ENCODE measurements at regions not wholly inside any gene's neighbourhood (a gene's known extent, or its start where the extent isn't known, plus 50 kb on each side); places are given as distances from the start of the nearest gene placed in this dataset.
"Not testable (repeated sequence)": the region's sequence is repeated elsewhere in the genome, so short reads cannot be mapped to it uniquely, and the experiment has no call there.

- no peak for DNase-seq (ENCODE audit: low spot score)
These were observed 163.5 kb upstream of the MXRA5 start for GRCh38 chrX:3509934-3510333.

- DNase-seq (ENCODE audit: low spot score): no peak
These were observed 158.5 kb upstream of the MXRA5 start for GRCh38 chrX:3504916-3505315.

GRCh38 chrX:3501833-3502535 lies 155.5 kb upstream of the MXRA5 start:
- no peak for DNase-seq (ENCODE audit: low spot score)

- not testable (repeated sequence) for DNase-seq (ENCODE audit: low spot score)
These were observed 149.7 kb upstream of the MXRA5 start for GRCh38 chrX:3495836-3496769.

DNA sequence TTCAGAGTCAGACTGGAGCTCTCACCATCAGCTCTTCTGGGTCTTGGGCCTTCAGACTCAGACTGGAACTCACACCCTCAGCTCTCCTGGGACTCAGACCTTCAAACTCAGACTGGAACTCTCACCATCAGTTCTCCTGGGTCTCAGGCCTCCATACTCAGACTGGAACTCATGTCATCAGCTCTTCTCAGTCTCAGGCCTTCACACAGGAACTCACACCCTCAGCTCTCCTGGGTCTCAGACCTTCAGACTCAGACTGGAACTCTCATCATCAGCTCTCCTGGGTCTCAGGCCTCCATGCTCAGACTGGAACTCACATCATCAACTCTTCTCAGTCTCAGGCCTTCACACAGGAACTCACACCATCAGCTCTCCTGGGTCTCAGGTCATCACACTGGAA lies 147.2 kb upstream of the MXRA5 start:
- DNase-seq (ENCODE audit: low spot score): no peak

DNA sequence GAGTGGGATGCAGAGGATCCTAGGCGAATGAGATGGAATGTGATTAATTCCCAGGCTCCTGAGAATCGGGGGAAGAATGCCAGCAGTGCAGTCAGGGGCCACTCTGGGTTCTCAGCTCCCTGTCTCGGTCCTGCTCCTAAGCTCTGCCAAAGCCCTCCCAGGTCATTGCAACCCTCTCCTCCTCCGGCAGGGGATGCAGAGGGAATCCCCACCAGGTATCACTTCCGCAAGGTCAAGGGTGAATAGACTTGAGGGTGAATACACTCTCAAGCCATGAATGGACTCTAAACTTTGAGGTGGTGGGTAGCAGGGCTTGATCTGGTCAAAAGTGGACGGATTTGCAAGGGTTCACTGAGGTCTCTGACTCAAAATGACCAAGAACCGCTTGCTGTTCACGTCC lies 139.3 kb upstream of the MXRA5 start:
- no peak for DNase-seq (ENCODE audit: low spot score)

DNA sequence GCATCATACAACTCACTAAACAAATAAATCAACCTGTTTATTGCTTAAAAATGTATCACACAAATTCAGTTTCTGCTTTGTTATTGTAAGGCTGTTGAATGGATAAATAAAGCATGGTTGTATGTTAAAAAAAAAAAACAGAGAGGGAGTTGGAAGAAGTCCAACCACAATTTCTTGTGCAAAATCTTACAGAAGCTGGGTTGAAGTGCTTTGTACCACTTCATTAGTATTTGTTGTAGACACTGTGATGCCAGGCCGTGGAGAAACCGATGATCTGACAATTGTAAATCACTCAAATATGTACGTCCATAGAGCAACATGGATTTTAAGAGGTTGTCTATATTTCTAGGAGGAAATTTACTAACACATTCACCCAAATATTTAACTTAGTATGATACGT lies 132.6 kb upstream of the MXRA5 start:
- no peak for DNase-seq (ENCODE audit: low spot score)

DNA sequence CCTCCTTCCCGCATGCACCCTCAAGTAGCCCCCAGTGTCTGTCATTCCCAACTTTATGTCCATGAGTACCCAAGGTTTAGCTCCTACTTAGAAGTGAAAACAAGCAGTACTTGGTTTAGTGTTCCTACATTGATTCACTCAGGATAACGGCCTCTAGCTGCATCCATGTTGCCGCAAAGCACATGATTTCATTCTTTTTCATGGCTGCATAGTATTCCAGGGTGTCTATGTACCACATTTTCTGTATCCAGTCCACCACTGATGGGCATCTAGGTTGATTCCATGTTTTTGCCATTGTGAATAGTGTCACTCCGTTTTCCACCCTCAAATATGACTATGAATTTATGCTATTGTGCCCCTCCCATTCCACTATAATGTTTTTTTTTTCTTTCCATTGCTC lies 130.5 kb upstream of the MXRA5 start:
- no peak for DNase-seq (ENCODE audit: low spot score)

- not testable (repeated sequence) for DNase-seq (ENCODE audit: low spot score)
These were observed 123.8 kb upstream of the MXRA5 start for GRCh38 chrX:3470211-3470679.

- no peak for DNase-seq (ENCODE audit: low spot score)
These were observed 121.6 kb upstream of the MXRA5 start for GRCh38 chrX:3468031-3468430.

GRCh38 chrX:3465017-3465416 lies 118.6 kb upstream of the MXRA5 start:
- no peak for DNase-seq (ENCODE audit: low spot score)

DNA sequence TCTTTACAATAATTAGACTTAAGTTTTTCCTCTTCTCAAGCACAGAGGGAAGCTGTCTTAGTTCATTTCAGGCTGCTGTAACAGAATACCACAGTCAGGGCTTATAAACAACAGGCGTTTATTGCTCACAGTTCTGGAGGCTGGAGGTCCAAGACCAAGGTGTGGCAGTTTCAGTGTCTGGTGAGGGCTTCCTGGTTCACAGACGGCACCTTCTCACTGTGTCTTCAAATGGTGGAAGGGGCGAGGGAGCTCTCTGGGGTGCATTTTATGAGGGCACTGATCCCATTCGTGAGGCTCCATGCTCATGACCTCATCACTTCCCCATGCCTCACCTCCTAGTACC lies 115.7 kb upstream of the MXRA5 start:
- DNase-seq (ENCODE audit: low spot score): no peak

GRCh38 chrX:3461397-3462165 lies 115.1 kb upstream of the MXRA5 start:
- no peak for DNase-seq (ENCODE audit: low spot score)

DNA sequence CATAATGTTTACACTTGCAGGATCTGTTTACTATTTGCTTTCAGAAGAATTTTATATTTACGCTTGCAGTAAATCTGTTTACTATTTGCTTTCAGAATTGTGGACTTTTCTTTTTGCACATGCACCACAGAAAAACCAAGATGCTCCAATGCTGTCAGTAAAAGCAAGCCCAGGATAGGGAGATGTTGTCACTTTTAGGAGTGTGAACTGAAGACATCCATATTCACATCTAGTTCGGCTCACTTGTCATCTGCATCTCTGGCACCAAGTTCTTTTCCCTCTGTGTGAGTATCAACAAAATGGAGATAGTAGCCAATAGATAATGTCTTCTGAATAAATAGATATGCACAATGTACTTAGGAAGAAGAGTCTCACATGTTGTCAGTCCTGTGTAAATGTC lies 109.3 kb upstream of the MXRA5 start:
- no peak for DNase-seq (ENCODE audit: low spot score)

- DNase-seq (ENCODE audit: low spot score): no peak
These were observed 105.1 kb upstream of the MXRA5 start for GRCh38 chrX:3451571-3451970.

DNA sequence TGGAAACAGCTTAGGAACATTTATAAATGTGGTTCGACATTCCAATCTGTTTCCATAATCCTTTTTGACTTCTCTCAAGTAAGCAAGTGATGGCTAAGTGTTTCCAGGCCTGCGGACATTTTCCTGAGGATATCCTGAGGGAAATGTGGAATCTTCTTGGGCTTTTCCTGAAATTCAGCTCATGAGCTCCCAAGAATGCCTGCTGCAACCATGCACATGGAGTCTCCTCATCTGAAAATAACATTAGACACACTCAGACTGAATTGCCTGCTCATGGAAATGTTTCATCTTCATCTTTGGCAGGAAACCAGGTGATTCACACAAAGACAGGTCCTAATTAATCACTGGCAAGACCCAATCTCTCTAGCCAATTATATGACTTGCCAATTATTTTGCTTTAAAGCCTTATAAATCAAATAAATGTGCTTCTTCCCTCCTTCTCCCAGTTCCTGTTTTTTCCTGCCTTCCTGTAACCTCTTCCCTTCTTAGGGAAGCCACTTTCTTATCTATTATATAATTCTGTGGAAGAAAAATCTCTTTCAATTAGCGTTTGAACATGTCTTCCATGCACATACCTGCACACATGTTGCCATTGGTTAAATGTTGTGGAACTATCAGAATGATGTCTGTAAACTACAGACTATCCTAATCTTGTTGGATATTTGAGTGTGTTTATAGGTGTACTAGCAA lies 104.6 kb upstream of the MXRA5 start:
- no peak for DNase-seq (ENCODE audit: low spot score)

DNA sequence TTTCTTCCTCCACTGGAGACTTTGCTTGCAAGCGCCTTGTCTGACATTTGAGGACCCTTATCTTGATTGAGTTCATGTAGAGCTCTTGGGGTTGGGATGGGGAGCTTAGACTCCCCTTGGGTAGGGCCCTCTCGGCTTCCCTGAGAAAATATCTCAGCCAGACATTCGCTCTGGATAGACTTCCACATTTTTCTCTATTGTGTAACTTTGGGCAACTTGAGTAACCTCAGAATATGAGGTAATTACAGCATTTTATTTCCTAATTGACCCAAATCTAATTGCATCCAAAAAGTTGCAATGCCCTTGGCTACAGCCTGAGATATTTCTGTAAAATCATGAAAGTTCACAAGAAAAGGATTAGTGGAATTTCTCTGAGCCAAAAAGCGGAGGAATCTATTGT lies 102.8 kb upstream of the MXRA5 start:
- DNase-seq (ENCODE audit: low spot score): no peak

DNA sequence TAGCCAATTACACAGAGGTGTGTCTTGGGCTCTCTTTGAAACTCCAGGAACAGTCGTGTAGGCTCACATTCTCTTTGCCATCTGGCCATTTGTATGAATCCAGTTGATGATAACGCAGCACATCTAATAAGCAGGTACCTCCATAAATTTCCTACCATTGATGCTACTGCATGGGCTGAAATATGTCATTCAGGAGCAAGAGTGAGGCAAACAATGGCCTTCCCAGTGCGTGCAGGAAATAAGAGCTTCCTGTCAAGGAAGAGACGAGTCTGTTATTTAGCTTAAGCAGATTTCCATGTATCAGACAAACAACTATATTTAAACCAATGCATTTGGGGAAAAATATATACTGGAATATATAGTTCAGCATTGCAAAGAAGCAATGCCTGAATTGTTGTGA lies 102.1 kb upstream of the MXRA5 start:
- no peak for DNase-seq (ENCODE audit: low spot score)

GRCh38 chrX:3445806-3446490 lies 99.5 kb upstream of the MXRA5 start:
- DNase-seq (ENCODE audit: low spot score): no peak

- DNase-seq (ENCODE audit: low spot score): no peak
These were observed 96.7 kb upstream of the MXRA5 start for GRCh38 chrX:3443184-3443583.

DNA sequence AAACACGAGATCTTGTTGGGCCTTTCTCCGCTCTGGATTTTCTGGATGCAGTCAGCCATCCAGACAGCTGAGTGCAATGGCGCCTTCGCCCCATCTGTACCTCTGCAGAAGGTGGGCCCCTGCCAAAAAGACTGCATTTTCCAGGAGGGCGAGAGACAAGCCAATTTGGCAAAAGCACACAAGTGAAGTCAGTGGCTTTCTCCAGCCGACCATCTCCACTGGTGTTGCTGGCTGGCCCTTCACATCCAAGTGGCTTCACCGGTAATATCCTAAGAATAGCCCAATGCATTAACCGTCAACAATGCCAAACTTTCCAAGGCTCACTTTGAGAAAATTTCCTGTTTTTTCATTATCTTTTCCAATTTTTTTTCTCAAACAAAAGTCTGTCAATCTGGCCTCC lies 96.2 kb upstream of the MXRA5 start:
- no peak for DNase-seq (ENCODE audit: low spot score)

DNA sequence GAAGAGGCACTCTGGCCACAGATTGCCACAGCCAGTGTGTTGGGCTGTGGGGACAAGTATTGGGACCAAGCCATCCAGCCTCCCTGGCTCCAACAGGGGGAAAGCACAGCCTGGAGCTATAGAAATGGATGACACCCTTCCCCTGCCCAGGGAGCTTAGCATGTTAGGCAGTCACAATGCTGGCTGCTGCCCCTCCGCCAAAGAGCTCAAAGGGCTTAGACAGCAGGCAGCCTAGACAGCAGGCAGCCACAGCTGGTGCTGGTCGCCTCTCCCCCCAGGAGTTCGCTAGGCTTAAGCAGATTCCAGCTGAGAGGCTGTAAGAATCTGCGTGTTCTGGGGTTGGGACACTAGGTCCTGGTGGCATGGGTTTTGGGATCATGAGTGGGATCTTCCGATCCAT lies 94.5 kb upstream of the MXRA5 start:
- no peak for DNase-seq (ENCODE audit: low spot score)

Data from HuH-7.5 (cell line).